GM12878 (cell line): ENCODE measurements at regions not wholly inside any gene's neighbourhood (a gene's known extent, or its start where the extent isn't known, plus 50 kb on each side); places are given as distances from the start of the nearest gene placed in this dataset.

ENCODE experiments used
- ATAC-seq: fragments of 200-7000 bp; cut with Tn5 transposase; 3 replicates; pipeline ENCODE4 v1.9.1; 2020; ENCODE audit warnings: mild to moderate bottlenecking, moderate library complexity
- BruUV-seq: library from RNA; stranded (reverse); fragments of 400-500 nt; replicated peaks from 2 replicates; lab custom pipeline; 2021; lab: Mats Ljungman, UMichigan
- CTCF ChIA-PET: fragments of 300-600 bp; sonication (Branson Sonifier 250); formaldehyde crosslinking; extraction: SDS; loops from one replicate; lab custom pipeline; 2021; ENCODE audit warnings: inconsistent platforms; lab: Yijun Ruan, JAX
- POLR2A ChIA-PET: fragments of 350-600 bp; formaldehyde crosslinking; extraction: SDS; loops from one replicate; lab custom pipeline; 2021; ENCODE audit warnings: inconsistent platforms; lab: Charles Lee
- RAD21 ChIA-PET: fragments of 300-600 bp; sonication (Branson Sonifier 250); formaldehyde crosslinking; loops from one replicate; lab custom pipeline; 2023; ENCODE audit warnings: antibody characterized with exemption; ENCODE audit not compliant: unreplicated experiment; lab: Charles Lee
- SMC1A ChIA-PET: fragments of 300-600 bp; sonication (Branson Sonifier 250); formaldehyde crosslinking; loops from one replicate; lab custom pipeline; 2023; ENCODE audit not compliant: unreplicated experiment, uncharacterized antibody; lab: Charles Lee
- DNase-seq: peaks from one replicate; pipeline ENCODE4 v3.0.0-alpha.2; 2011; ENCODE audit warnings: low read depth, low spot score
- FAIRE-seq: peaks from 3 replicates; lab custom pipeline; 2011; peaks lifted over from hg19 to GRCh38; lab: Jason Lieb, UNC
- H2AFZ ChIP-seq: 2 replicates; pipeline ENCODE4 v1.6.0; 2011; ENCODE audit warnings: low read depth, low read length, control low read depth; ENCODE audit not compliant: control insufficient read depth
- H3K27ac ChIP-seq: 2 replicates; pipeline ENCODE4 v1.5.1; 2011; ENCODE audit warnings: control low read depth; ENCODE audit not compliant: control insufficient read depth, insufficient read depth
- H3K27me3 ChIP-seq, 2 experiments: replicated peaks in 1 of 2; 2 replicates each; pipeline versions ENCODE4 v1.6.0 to v1.6.1; 2011; ENCODE audit warnings: low read length in 1 of 2; ENCODE audit not compliant: control insufficient read depth in 2 of 2, insufficient read depth in 2 of 2
- H3K36me3 ChIP-seq, 2 experiments: 2 replicates each; pipeline ENCODE4 v1.5.1; 2011; ENCODE audit warnings: low read length in 1 of 2; ENCODE audit not compliant: control insufficient read depth in 2 of 2, insufficient read depth in 2 of 2
- H3K4me1 ChIP-seq: 2 replicates; pipeline ENCODE4 v1.6.1; 2011; ENCODE audit warnings: mild to moderate bottlenecking, low read length, moderate library complexity, mixed read lengths; ENCODE audit not compliant: control insufficient read depth, insufficient read depth
- H3K4me2 ChIP-seq: 2 replicates; pipeline ENCODE4 v1.6.0; 2011; ENCODE audit warnings: control low read depth; ENCODE audit not compliant: control insufficient read depth, insufficient read depth
- H3K4me3 ChIP-seq: fragments of 200-600 bp; sonication (generic); 2 replicates; pipeline ENCODE4 v1.5.1; 2016
- H3K79me2 ChIP-seq: 2 replicates; pipeline ENCODE4 v1.6.0; 2011; ENCODE audit warnings: low read length; ENCODE audit not compliant: control insufficient read depth, insufficient read depth
- H3K9ac ChIP-seq: 2 replicates; pipeline ENCODE4 v1.8.0; 2011; ENCODE audit warnings: low read length, control low read depth, mixed read lengths; ENCODE audit not compliant: control insufficient read depth, insufficient read depth
- H3K9me3 ChIP-seq: replicated peaks from 3 replicates; pipeline ENCODE4 v1.5.1; 2011; ENCODE audit warnings: mild to moderate bottlenecking, low read length; ENCODE audit not compliant: control insufficient read depth, insufficient read depth
- H4K20me1 ChIP-seq: 2 replicates; pipeline ENCODE4 v1.6.0; 2011; ENCODE audit not compliant: control insufficient read depth, insufficient read depth
- BRCA1 ChIP-seq: IDR thresholded peaks from 2 replicates; pipeline ENCODE4 v1.6.1; 2011; ENCODE audit warnings: low read depth, low read length, improper control_type of control experiment
- CEBPB ChIP-seq, 2 experiments: fragments of 150-350 bp in 1 of 2; IDR thresholded peaks; 2 replicates each; pipeline ENCODE4 v1.6.1; 2012 to 2014; ENCODE audit warnings: low read depth in 2 of 2, low read length in 2 of 2, borderline replicate concordance in 1 of 2, inconsistent platforms in 1 of 2
- CHD2 ChIP-seq: IDR thresholded peaks from 2 replicates; pipeline ENCODE4 v1.6.1; 2011; ENCODE audit warnings: low read depth, low read length, improper control_type of control experiment, borderline replicate concordance
- EP300 ChIP-seq, 2 experiments: fragments of 150-350 bp in 1 of 2; IDR thresholded peaks; 2 replicates each; pipeline ENCODE4 v1.6.1; 2011 to 2012; ENCODE audit warnings: low read depth in 2 of 2, low read length in 2 of 2, borderline replicate concordance in 1 of 2, improper control_type of control experiment in 1 of 2, inconsistent platforms in 1 of 2; ENCODE audit not compliant: control insufficient read depth in 1 of 2
- IKZF1 ChIP-seq: fragments of 450-650 bp; conservative IDR thresholded peaks from 2 replicates; pipeline ENCODE4 v1.6.1; 2017; ENCODE audit warnings: antibody characterized with exemption, mild to moderate bottlenecking
- MTA3 ChIP-seq: IDR thresholded peaks from 2 replicates; pipeline ENCODE4 v1.6.1; 2012; ENCODE audit warnings: low read length, inconsistent platforms, borderline replicate concordance
- MYC ChIP-seq: IDR thresholded peaks from 2 replicates; pipeline ENCODE4 v1.6.1; 2011; ENCODE audit warnings: mild to moderate bottlenecking, low read length, moderate library complexity, inconsistent platforms; ENCODE audit not compliant: insufficient read depth, insufficient replicate concordance, insufficient read length, severe bottlenecking
- NRF1 ChIP-seq: conservative IDR thresholded peaks from 2 replicates; pipeline ENCODE4 v1.6.1; 2011; ENCODE audit warnings: mild to moderate bottlenecking, low read depth, low read length, improper control_type of control experiment
- PAX5 ChIP-seq: IDR thresholded peaks from 2 replicates; pipeline ENCODE4 v1.6.1; 2011; ENCODE audit warnings: low read depth, low read length, borderline replicate concordance
- RFX5 ChIP-seq: IDR thresholded peaks from 2 replicates; pipeline ENCODE4 v1.6.1; 2011; ENCODE audit warnings: low read depth, low read length, improper control_type of control experiment
- RUNX3 ChIP-seq: IDR thresholded peaks from 2 replicates; pipeline ENCODE4 v1.6.1; 2012; ENCODE audit warnings: low read length, inconsistent platforms
- SRF ChIP-seq, 2 experiments: IDR thresholded peaks; 2 replicates each; pipeline ENCODE4 v1.6.1; 2011; ENCODE audit warnings: low read depth in 2 of 2, low read length in 2 of 2, mild to moderate bottlenecking in 1 of 2, moderate library complexity in 1 of 2
- ZNF207 ChIP-seq: fragments of 450-650 bp; IDR thresholded peaks from 2 replicates; pipeline ENCODE4 v1.6.1; 2014; ENCODE audit warnings: antibody characterized with exemption, mild to moderate bottlenecking, borderline replicate concordance
- WGBS: methylation state at CpG from one replicate; pipeline ENCODE4 v1.1.6; 2016; ENCODE audit warnings: low lambda C conversion rate; ENCODE audit not compliant: insufficient replicate concordance, insufficient coverage; ENCODE audit errors: missing lambda C conversion rate; 5-methylcytosine and 5-hydroxymethylcytosine counted together
- in situ Hi-C: fragments of 300-500 bp; cut with MboI; formaldehyde crosslinking; loops from 9 replicates; pipeline ENCODE4 v1.14.3; 2018; ENCODE audit warnings: mixed read lengths
- intact Hi-C: fragments of 100-400 bp; cut with micrococcal nuclease; formaldehyde crosslinking; loops from one replicate; pipeline ENCODE4 v1.14.2; 2022; ENCODE audit not compliant: unreplicated experiment
- TF ChIP-seq, protein P1 (sequence below): IDR thresholded peaks from 2 replicates; pipeline ENCODE4 v1.6.1; 2011; ENCODE audit warnings: low read depth, mild to moderate bottlenecking, low read length, moderate library complexity, borderline replicate concordance; ENCODE audit errors: extremely low read depth
- TF ChIP-seq, protein P2 (sequence below): fragments of 450-650 bp; IDR thresholded peaks from 2 replicates; pipeline ENCODE4 v1.6.1; 2017; ENCODE audit warnings: mild to moderate bottlenecking
- TF ChIP-seq, protein P3 (sequence below): IDR thresholded peaks from 2 replicates; pipeline ENCODE4 v1.6.1; 2012; ENCODE audit warnings: mild to moderate bottlenecking, low read depth, low read length
- TF ChIP-seq, protein P4 (sequence below): fragments of 450-650 bp; IDR thresholded peaks from 2 replicates; pipeline ENCODE4 v1.6.1; 2017; ENCODE audit warnings: borderline replicate concordance

DNA sequence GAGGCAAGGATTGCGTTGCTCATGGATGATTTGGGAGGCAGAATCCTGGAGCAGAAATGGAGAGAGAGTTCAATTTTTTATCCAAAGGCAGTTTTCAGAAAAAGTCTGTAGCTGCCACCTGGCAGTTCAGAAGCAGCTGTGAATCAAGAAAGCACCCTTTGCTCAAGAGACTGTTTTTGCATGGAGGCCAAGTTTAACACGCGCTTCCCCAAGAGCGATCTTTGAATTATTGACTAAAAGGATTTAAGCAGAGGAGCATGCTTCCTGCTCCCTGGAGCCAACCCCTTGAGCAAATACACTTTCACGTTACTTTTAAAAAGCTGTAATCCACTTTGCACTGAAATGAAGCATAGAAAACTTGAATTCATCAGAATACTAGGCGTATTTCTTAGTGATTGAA, 252.4 kb downstream of the RNF144A start:
- Histone ChIP-seq H3K27me3 (peaks cover 0 to 7% of the 10 kb centered on the region in 2 experiments; a peak in 3 of 4 replicates), H3K4me1 (no peaks in the 10 kb centered on the region), H3K4me3 (no peak overlapping the region), H4K20me1 (no peaks in the 10 kb centered on the region), H2AFZ (no peak overlapping the region), H3K36me3 (no peaks in the 10 kb centered on the region), H3K9me3 (no peaks in the 10 kb centered on the region), H3K79me2 (no peaks in the 10 kb centered on the region), H3K27ac (no peak overlapping the region), H3K4me2 (no peak overlapping the region), H3K9ac (no peak overlapping the region)
- ChIA-PET SMC1A (no interaction called here), RAD21 (no interaction called here), POLR2A (no interaction called here), CTCF (no interaction called here)
- no TSS peak for BruUV-seq
- intact Hi-C loops, result no loop called here
- FAIRE-seq (no peak), DNase-seq (no peak), ATAC-seq (no peak)
- 53% methylated on average over 6 of the region's 6 CpGs for WGBS
- in situ Hi-C loops, result no loop called here
- TF ChIP-seq, protein P1, sequence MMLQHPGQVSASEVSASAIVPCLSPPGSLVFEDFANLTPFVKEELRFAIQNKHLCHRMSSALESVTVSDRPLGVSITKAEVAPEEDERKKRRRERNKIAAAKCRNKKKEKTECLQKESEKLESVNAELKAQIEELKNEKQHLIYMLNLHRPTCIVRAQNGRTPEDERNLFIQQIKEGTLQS, result no peak
- TF ChIP-seq EP300 (IDR thresholded peaks at IDR 0.05; ENCODE audit: borderline replicate concordance in 1 of 2, control insufficient read depth in 1 of 2, low read depth in 2 of 2, low read length in 2 of 2), result no peak
- no peak for TF ChIP-seq NRF1
- TF ChIP-seq, protein P2, sequence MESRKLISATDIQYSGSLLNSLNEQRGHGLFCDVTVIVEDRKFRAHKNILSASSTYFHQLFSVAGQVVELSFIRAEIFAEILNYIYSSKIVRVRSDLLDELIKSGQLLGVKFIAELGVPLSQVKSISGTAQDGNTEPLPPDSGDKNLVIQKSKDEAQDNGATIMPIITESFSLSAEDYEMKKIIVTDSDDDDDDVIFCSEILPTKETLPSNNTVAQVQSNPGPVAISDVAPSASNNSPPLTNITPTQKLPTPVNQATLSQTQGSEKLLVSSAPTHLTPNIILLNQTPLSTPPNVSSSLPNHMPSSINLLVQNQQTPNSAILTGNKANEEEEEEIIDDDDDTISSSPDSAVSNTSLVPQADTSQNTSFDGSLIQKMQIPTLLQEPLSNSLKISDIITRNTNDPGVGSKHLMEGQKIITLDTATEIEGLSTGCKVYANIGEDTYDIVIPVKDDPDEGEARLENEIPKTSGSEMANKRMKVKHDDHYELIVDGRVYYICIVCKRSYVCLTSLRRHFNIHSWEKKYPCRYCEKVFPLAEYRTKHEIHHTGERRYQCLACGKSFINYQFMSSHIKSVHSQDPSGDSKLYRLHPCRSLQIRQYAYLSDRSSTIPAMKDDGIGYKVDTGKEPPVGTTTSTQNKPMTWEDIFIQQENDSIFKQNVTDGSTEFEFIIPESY, result no peak
- no peak for TF ChIP-seq SRF (IDR thresholded peaks at IDR 0.05; ENCODE audit: low read depth in 2 of 2, low read length in 2 of 2)
- TF ChIP-seq, protein P3, sequence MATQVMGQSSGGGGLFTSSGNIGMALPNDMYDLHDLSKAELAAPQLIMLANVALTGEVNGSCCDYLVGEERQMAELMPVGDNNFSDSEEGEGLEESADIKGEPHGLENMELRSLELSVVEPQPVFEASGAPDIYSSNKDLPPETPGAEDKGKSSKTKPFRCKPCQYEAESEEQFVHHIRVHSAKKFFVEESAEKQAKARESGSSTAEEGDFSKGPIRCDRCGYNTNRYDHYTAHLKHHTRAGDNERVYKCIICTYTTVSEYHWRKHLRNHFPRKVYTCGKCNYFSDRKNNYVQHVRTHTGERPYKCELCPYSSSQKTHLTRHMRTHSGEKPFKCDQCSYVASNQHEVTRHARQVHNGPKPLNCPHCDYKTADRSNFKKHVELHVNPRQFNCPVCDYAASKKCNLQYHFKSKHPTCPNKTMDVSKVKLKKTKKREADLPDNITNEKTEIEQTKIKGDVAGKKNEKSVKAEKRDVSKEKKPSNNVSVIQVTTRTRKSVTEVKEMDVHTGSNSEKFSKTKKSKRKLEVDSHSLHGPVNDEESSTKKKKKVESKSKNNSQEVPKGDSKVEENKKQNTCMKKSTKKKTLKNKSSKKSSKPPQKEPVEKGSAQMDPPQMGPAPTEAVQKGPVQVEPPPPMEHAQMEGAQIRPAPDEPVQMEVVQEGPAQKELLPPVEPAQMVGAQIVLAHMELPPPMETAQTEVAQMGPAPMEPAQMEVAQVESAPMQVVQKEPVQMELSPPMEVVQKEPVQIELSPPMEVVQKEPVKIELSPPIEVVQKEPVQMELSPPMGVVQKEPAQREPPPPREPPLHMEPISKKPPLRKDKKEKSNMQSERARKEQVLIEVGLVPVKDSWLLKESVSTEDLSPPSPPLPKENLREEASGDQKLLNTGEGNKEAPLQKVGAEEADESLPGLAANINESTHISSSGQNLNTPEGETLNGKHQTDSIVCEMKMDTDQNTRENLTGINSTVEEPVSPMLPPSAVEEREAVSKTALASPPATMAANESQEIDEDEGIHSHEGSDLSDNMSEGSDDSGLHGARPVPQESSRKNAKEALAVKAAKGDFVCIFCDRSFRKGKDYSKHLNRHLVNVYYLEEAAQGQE, result no peak
- no peak for TF ChIP-seq CEBPB (IDR thresholded peaks at IDR 0.05; ENCODE audit: borderline replicate concordance in 1 of 2, low read depth in 2 of 2, low read length in 2 of 2)
- no peak for TF ChIP-seq PAX5
- TF ChIP-seq BRCA1, result no peak
- TF ChIP-seq RFX5, result no peak
- no peak for TF ChIP-seq RUNX3
- no peak for TF ChIP-seq ZNF207
- TF ChIP-seq IKZF1, result no peak
- TF ChIP-seq MYC, result no peak
- TF ChIP-seq CHD2, result no peak
- TF ChIP-seq, protein P4, sequence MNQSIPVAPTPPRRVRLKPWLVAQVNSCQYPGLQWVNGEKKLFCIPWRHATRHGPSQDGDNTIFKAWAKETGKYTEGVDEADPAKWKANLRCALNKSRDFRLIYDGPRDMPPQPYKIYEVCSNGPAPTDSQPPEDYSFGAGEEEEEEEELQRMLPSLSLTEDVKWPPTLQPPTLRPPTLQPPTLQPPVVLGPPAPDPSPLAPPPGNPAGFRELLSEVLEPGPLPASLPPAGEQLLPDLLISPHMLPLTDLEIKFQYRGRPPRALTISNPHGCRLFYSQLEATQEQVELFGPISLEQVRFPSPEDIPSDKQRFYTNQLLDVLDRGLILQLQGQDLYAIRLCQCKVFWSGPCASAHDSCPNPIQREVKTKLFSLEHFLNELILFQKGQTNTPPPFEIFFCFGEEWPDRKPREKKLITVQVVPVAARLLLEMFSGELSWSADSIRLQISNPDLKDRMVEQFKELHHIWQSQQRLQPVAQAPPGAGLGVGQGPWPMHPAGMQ, result no peak
- TF ChIP-seq MTA3, result no peak
